ENCODE measurements at regions not wholly inside any gene's neighbourhood (a gene's known extent, or its start where the extent isn't known, plus 50 kb on each side); places are given as distances from the start of the nearest gene placed in this dataset.

DNA sequence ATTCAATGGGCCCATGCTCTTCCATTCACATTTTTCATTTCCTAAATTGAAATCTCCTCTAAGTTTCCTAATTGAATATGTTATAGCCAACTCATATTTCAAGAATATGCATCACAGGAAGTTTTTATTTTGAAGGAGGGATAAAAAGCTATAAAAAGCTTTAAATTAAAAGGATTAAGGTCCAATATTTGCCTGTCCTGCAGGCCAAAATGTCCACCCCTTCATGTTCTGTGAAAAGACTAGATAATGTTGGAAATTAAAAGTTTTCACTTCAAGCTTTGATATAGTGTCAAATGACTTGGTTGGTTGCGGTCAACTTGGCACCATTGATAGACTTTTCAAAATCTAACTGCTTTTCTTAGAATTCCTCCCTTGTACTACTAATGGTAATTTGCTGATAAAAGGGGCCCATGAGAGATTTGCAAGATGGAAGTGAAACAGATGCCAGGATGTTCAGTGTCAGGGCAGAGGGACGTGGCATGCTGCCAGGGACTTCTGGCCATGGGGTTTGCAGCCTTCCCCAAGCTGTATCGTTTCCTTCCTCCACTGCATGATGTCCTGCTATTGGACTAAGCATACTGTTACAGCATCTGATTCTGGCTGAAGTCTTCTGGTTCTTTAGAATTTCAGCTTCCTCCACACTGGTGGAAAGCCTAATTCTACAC lies 547.3 kb upstream of the MIR17HG start:
- TF ChIP-seq, protein P1, sequence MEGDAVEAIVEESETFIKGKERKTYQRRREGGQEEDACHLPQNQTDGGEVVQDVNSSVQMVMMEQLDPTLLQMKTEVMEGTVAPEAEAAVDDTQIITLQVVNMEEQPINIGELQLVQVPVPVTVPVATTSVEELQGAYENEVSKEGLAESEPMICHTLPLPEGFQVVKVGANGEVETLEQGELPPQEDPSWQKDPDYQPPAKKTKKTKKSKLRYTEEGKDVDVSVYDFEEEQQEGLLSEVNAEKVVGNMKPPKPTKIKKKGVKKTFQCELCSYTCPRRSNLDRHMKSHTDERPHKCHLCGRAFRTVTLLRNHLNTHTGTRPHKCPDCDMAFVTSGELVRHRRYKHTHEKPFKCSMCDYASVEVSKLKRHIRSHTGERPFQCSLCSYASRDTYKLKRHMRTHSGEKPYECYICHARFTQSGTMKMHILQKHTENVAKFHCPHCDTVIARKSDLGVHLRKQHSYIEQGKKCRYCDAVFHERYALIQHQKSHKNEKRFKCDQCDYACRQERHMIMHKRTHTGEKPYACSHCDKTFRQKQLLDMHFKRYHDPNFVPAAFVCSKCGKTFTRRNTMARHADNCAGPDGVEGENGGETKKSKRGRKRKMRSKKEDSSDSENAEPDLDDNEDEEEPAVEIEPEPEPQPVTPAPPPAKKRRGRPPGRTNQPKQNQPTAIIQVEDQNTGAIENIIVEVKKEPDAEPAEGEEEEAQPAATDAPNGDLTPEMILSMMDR (IDR thresholded peaks at IDR 0.05), result no peak
- Histone ChIP-seq H3K4me3 (no peak overlapping the region), H3K9me3 (no peaks in the 10 kb centered on the region), H3K36me3 (no peaks in the 10 kb centered on the region), H3K27me3 (ENCODE audit: low read depth) (no peaks in the 10 kb centered on the region), H3K4me1 (no peaks in the 10 kb centered on the region), H3K27ac (no peak overlapping the region)
- intact Hi-C loops (cut with DNase I), result no loop called here
- DNase-seq (peak; percentile 61), ATAC-seq (peak; percentile 39 to 75)

DNA sequence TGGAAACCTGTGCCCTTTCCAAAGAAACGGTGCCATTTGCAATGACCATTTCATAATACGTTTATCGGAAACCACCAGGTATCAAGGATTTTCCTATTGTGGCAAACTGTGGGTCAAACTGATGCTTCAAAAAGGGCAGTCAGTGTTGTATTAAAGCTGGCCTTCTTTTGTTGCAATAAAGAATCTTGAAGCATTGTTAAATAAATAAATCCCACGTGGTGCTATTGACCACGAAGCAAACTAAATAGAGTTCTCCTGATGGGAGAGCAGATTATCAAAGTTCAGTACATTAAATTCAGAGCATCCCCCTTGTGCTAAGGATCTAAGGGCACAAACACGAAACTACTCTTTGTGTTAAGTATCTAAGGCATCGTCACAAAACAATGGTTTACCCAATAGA lies 545.9 kb upstream of the MIR17HG start:
- H3K9me3 ChIP-seq, result no peaks in the 10 kb centered on the region
- no peaks in the 10 kb centered on the region for H3K27me3 ChIP-seq (ENCODE audit: low read depth)
- DNase-seq, result no peak
- H3K4me1 ChIP-seq, result no peaks in the 10 kb centered on the region
- no peak for ATAC-seq
- no peaks in the 10 kb centered on the region for H3K36me3 ChIP-seq
- intact Hi-C loops (cut with DNase I), result no loop called here
- no peak overlapping the region for H3K27ac ChIP-seq
- TF ChIP-seq, protein P1 (IDR thresholded peaks at IDR 0.05), result no peak
- no peak overlapping the region for H3K4me3 ChIP-seq

DNA sequence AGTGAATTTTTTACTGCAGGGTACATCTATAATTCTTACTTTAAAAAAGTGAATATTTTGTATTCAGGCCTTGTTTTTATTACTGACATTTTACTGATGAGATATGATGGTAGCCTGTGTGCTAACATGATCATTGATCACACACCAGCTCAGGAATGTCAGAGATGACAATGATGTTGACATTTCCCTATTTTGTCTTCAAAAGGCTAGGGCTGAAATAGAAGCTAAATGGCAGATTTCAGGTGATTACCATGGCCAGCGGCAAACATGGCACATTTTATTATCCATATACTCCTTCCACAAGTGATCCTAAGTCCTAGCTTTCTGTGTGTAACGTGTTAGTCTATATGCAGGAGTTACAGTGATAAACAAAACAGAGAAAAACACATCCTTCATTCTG lies 544.3 kb upstream of the MIR17HG start:
- Histone ChIP-seq H3K27ac (no peak overlapping the region), H3K4me1 (no peaks in the 10 kb centered on the region), H3K36me3 (no peaks in the 10 kb centered on the region), H3K27me3 (ENCODE audit: low read depth) (no peaks in the 10 kb centered on the region), H3K4me3 (no peak overlapping the region), H3K9me3 (no peaks in the 10 kb centered on the region)
- TF ChIP-seq, protein P1 (IDR thresholded peaks at IDR 0.05), result no peak
- ATAC-seq, result no peak
- no peak for DNase-seq
- intact Hi-C loops (cut with DNase I), result no loop called here

DNA sequence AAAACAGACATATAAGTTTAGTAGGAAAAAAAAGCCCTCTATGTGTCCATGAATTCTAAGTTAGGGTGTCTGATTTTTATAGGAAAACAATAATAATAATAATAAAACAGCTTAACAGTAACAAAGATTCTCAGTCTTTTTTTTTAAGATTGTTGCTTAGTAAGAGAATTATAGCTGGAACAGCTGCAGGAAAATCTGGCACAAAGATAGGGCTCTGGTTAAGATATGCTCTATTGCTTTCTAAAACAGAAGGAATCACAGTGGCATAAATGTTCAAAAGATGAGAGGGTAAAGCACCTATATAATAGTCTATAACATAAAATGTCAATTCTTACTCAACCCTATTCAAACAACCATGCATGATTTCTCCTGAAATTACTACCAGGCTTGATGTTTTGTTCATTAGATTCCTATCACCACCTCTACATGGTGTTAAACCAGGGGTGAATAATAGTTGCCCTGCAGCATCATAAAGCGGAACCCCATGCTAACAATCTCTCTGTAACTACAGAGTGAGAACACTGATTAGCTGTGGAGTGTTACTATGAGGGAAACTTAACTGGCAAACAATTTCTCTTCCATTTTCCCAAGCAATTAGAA lies 541.4 kb upstream of the MIR17HG start:
- intact Hi-C loops (cut with DNase I), result no loop called here
- Histone ChIP-seq H3K27me3 (ENCODE audit: low read depth) (no peaks in the 10 kb centered on the region), H3K9me3 (no peaks in the 10 kb centered on the region), H3K4me1 (no peaks in the 10 kb centered on the region), H3K4me3 (no peak overlapping the region), H3K36me3 (no peaks in the 10 kb centered on the region), H3K27ac (no peak overlapping the region)
- no peak for DNase-seq
- TF ChIP-seq, protein P1 (IDR thresholded peaks at IDR 0.05), result no peak
- no peak for ATAC-seq

DNA sequence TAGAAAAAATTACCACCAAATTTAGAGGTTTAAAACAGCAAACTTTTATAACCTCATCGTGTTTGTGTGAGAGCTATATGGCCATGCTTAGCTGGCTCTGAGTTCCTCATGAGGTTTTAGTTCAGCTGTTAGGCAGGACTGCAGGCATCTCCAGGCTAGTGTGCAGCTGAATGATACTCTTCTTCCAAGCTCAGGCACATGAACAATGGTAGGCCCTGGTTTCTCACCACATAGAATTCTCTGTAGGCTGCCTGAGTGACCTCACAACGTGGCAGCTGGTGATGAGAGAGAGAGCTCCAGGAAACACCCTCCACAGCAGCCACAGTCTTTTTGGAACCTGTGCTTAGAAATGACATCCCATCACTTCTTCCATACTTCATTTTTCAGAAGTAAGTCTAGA lies 540.6 kb upstream of the MIR17HG start:
- H3K4me3 ChIP-seq, result no peak overlapping the region
- DNase-seq (no peak), ATAC-seq (no peak)
- no peaks in the 10 kb centered on the region for H3K27me3 ChIP-seq (ENCODE audit: low read depth)
- no peaks in the 10 kb centered on the region for H3K9me3 ChIP-seq
- intact Hi-C loops (cut with DNase I), result no loop called here
- no peak overlapping the region for H3K27ac ChIP-seq
- no peaks in the 10 kb centered on the region for H3K4me1 ChIP-seq
- TF ChIP-seq, protein P1 (IDR thresholded peaks at IDR 0.05), result no peak
- no peaks in the 10 kb centered on the region for H3K36me3 ChIP-seq

Data from lower lobe of right lung (tissue), 2 donors.